ENCODE measurements at regions not wholly inside any gene's neighbourhood (a gene's known extent, or its start where the extent isn't known, plus 50 kb on each side); places are given as distances from the start of the nearest gene placed in this dataset.
"Not testable (repeated sequence)": the region's sequence is repeated elsewhere in the genome, so short reads cannot be mapped to it uniquely, and the experiment has no call there.

- TF ChIP-seq CTCF (IDR thresholded peaks at IDR 0.05; ENCODE audit: insufficient read depth, low read depth, low read length); EZH2 (IDR thresholded peaks at IDR 0.05; ENCODE audit: insufficient read depth, low read length): not testable (repeated sequence)
Measured at GRCh38 chr1:9469882-9470281, 69.4 kb upstream of the SLC25A33 start.

Data from astrocyte (in vitro differentiated cells and primary cell).